Thyroid gland (tissue), 4 donors: ENCODE measurements at regions not wholly inside any gene's neighbourhood (a gene's known extent, or its start where the extent isn't known, plus 50 kb on each side); places are given as distances from the start of the nearest gene placed in this dataset.

Experiments
- CTCF ChIP-seq, 6 experiments: fragments of 200-600 bp in 3 of 6; fragments of 450-650 bp in 3 of 6; sonication (generic) in 3 of 6; IDR thresholded peaks; one replicate each; pipeline ENCODE4 v1.5.1; 2016 to 2019; ENCODE audit warnings: antibody characterized with exemption in 6 of 6, mild to moderate bottlenecking in 2 of 6, inconsistent platforms in 1 of 6, moderate library complexity in 1 of 6
- POLR2A ChIP-seq, 2 donors: fragments of 450-650 bp; IDR thresholded peaks; one replicate each; pipeline ENCODE4 v1.6.1; 2017; ENCODE audit warnings: antibody characterized with exemption in 2 of 2, mild to moderate bottlenecking in 2 of 2, moderate library complexity in 1 of 2

GRCh38 chr20:56817780-56818675, 188.9 kb downstream of the TFAP2C start:
- TF ChIP-seq POLR2A (IDR thresholded peaks at IDR 0.05) (no peak), CTCF (IDR thresholded peaks at IDR 0.05) (no peak)
